SK-N-MC (cell line): ENCODE measurements at regions not wholly inside any gene's neighbourhood (a gene's known extent, or its start where the extent isn't known, plus 50 kb on each side); places are given as distances from the start of the nearest gene placed in this dataset.

Experiments
- EZH2 ChIP-seq: fragments of 200-600 bp; sonication (generic); IDR thresholded peaks from one replicate; pipeline ENCODE4 v1.6.1; 2017; ENCODE audit warnings: antibody characterized with exemption
- FOXP2 ChIP-seq: optimal IDR thresholded peaks from 2 replicates; pipeline ENCODE3; 2011; ENCODE audit warnings: mild to moderate bottlenecking, moderate library complexity; ENCODE audit not compliant: insufficient read depth; ENCODE audit errors: extremely low read length, control extremely low read depth
- POLR2AphosphoS5 ChIP-seq: IDR thresholded peaks from 2 replicates; pipeline ENCODE4 v1.6.1; 2012; ENCODE audit warnings: mild to moderate bottlenecking, low read depth, low read length, borderline replicate concordance

DNA sequence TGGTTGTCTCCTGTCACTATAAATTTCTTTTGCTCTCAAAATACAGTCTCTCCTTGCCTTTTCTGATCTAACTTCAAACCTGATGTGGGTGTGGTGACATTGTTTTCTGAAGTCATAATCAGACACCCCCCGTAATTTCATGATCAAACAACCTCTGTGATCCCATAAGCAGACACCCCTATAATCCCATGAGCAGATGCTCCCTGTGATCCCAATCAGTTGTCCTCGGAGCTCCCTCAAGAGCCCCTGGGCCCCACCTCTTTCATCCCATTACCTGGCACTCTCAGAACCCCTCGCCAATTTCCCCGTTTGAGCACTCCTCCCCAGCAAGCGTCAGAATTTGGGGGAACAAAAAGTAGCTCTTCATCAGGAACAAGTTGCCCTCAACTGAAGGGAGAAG is 246.3 kb upstream of the FZD8 start:
- TF ChIP-seq EZH2 (no peak), POLR2AphosphoS5 (no peak), FOXP2 (no peak)
